ENCODE measurements at regions not wholly inside any gene's neighbourhood (a gene's known extent, or its start where the extent isn't known, plus 50 kb on each side); places are given as distances from the start of the nearest gene placed in this dataset.

DNA sequence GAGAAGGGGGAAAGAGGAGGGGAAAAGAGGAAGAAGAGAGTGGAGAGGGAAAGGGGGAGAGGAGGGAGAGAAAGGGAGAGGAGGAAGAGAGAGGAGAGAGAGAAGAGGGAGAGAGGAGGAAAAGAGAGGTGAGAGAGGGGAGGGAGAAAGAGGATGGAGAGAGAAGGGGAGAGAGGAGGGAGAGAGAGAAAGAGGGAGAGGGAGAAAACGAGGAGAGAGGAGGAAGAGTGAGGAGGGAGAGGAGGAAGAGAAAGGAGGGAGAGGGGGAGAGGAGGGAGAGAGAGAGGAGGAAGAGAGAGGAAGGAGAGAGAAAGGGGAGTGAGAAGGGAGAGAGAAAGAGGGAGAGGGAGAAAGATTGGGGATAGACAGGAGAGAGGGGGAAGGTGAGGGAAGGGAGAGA, 197.6 kb upstream of the FOXK1 start:
- TF ChIP-seq ZNF658 (tag by site-specific recombination; IDR thresholded peaks at IDR 0.05) (no peak), ZBTB20 (tag by site-specific recombination; IDR thresholded peaks at IDR 0.05) (no peak), ZBTB21 (tag by site-specific recombination; IDR thresholded peaks at IDR 0.05) (no peak), ZIC2 (tag by site-specific recombination; IDR thresholded peaks at IDR 0.05) (no peak), KLF1 (tag by site-specific recombination; IDR thresholded peaks at IDR 0.05) (no peak)
- TF ChIP-seq, protein P1, sequence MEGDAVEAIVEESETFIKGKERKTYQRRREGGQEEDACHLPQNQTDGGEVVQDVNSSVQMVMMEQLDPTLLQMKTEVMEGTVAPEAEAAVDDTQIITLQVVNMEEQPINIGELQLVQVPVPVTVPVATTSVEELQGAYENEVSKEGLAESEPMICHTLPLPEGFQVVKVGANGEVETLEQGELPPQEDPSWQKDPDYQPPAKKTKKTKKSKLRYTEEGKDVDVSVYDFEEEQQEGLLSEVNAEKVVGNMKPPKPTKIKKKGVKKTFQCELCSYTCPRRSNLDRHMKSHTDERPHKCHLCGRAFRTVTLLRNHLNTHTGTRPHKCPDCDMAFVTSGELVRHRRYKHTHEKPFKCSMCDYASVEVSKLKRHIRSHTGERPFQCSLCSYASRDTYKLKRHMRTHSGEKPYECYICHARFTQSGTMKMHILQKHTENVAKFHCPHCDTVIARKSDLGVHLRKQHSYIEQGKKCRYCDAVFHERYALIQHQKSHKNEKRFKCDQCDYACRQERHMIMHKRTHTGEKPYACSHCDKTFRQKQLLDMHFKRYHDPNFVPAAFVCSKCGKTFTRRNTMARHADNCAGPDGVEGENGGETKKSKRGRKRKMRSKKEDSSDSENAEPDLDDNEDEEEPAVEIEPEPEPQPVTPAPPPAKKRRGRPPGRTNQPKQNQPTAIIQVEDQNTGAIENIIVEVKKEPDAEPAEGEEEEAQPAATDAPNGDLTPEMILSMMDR (tag by site-specific recombination; IDR thresholded peaks at IDR 0.05): no peak
- TF ChIP-seq, protein P2, sequence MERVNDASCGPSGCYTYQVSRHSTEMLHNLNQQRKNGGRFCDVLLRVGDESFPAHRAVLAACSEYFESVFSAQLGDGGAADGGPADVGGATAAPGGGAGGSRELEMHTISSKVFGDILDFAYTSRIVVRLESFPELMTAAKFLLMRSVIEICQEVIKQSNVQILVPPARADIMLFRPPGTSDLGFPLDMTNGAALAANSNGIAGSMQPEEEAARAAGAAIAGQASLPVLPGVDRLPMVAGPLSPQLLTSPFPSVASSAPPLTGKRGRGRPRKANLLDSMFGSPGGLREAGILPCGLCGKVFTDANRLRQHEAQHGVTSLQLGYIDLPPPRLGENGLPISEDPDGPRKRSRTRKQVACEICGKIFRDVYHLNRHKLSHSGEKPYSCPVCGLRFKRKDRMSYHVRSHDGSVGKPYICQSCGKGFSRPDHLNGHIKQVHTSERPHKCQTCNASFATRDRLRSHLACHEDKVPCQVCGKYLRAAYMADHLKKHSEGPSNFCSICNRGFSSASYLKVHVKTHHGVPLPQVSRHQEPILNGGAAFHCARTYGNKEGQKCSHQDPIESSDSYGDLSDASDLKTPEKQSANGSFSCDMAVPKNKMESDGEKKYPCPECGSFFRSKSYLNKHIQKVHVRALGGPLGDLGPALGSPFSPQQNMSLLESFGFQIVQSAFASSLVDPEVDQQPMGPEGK (tag by site-specific recombination; IDR thresholded peaks at IDR 0.05): no peak
- TF ChIP-seq, protein P3, sequence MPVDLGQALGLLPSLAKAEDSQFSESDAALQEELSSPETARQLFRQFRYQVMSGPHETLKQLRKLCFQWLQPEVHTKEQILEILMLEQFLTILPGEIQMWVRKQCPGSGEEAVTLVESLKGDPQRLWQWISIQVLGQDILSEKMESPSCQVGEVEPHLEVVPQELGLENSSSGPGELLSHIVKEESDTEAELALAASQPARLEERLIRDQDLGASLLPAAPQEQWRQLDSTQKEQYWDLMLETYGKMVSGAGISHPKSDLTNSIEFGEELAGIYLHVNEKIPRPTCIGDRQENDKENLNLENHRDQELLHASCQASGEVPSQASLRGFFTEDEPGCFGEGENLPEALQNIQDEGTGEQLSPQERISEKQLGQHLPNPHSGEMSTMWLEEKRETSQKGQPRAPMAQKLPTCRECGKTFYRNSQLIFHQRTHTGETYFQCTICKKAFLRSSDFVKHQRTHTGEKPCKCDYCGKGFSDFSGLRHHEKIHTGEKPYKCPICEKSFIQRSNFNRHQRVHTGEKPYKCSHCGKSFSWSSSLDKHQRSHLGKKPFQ (tag by site-specific recombination; IDR thresholded peaks at IDR 0.05): no peak
- TF ChIP-seq, protein P4, sequence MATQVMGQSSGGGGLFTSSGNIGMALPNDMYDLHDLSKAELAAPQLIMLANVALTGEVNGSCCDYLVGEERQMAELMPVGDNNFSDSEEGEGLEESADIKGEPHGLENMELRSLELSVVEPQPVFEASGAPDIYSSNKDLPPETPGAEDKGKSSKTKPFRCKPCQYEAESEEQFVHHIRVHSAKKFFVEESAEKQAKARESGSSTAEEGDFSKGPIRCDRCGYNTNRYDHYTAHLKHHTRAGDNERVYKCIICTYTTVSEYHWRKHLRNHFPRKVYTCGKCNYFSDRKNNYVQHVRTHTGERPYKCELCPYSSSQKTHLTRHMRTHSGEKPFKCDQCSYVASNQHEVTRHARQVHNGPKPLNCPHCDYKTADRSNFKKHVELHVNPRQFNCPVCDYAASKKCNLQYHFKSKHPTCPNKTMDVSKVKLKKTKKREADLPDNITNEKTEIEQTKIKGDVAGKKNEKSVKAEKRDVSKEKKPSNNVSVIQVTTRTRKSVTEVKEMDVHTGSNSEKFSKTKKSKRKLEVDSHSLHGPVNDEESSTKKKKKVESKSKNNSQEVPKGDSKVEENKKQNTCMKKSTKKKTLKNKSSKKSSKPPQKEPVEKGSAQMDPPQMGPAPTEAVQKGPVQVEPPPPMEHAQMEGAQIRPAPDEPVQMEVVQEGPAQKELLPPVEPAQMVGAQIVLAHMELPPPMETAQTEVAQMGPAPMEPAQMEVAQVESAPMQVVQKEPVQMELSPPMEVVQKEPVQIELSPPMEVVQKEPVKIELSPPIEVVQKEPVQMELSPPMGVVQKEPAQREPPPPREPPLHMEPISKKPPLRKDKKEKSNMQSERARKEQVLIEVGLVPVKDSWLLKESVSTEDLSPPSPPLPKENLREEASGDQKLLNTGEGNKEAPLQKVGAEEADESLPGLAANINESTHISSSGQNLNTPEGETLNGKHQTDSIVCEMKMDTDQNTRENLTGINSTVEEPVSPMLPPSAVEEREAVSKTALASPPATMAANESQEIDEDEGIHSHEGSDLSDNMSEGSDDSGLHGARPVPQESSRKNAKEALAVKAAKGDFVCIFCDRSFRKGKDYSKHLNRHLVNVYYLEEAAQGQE (tag by site-specific recombination; IDR thresholded peaks at IDR 0.05): no peak
- TF ChIP-seq, protein P5, sequence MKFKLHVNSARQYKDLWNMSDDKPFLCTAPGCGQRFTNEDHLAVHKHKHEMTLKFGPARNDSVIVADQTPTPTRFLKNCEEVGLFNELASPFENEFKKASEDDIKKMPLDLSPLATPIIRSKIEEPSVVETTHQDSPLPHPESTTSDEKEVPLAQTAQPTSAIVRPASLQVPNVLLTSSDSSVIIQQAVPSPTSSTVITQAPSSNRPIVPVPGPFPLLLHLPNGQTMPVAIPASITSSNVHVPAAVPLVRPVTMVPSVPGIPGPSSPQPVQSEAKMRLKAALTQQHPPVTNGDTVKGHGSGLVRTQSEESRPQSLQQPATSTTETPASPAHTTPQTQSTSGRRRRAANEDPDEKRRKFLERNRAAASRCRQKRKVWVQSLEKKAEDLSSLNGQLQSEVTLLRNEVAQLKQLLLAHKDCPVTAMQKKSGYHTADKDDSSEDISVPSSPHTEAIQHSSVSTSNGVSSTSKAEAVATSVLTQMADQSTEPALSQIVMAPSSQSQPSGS (tag by site-specific recombination; IDR thresholded peaks at IDR 0.05; ENCODE audit: low read depth): no peak

Data from HEK293 (cell line).